ENCODE measurements at regions not wholly inside any gene's neighbourhood (a gene's known extent, or its start where the extent isn't known, plus 50 kb on each side); places are given as distances from the start of the nearest gene placed in this dataset.

DNA sequence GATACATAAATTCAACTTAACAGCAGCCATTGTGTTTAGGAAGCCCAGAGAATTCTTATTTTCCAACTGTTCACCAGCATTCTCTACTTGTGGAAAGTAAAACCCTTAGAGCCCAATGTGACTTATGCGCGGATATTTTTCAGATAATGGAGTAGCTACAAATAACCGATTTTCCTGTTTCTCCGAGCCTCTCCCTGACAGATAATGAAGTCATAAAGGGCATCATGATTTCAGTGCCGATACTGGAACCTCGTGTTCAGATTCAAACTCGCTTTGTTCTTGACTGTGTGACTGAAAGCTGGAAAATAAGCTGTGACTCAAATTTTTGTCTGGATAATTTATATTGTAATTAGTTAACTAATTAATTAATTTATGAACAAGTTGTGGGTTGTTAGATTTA lies 228.2 kb downstream of the VAPA start:
- TF ChIP-seq POLR2AphosphoS5 (IDR thresholded peaks at IDR 0.05), result no peak
- no peak for TF ChIP-seq EZH2 (IDR thresholded peaks at IDR 0.05; ENCODE audit: borderline replicate concordance, insufficient read depth, low read length, poor library complexity, severe bottlenecking)
- TF ChIP-seq, protein P1, sequence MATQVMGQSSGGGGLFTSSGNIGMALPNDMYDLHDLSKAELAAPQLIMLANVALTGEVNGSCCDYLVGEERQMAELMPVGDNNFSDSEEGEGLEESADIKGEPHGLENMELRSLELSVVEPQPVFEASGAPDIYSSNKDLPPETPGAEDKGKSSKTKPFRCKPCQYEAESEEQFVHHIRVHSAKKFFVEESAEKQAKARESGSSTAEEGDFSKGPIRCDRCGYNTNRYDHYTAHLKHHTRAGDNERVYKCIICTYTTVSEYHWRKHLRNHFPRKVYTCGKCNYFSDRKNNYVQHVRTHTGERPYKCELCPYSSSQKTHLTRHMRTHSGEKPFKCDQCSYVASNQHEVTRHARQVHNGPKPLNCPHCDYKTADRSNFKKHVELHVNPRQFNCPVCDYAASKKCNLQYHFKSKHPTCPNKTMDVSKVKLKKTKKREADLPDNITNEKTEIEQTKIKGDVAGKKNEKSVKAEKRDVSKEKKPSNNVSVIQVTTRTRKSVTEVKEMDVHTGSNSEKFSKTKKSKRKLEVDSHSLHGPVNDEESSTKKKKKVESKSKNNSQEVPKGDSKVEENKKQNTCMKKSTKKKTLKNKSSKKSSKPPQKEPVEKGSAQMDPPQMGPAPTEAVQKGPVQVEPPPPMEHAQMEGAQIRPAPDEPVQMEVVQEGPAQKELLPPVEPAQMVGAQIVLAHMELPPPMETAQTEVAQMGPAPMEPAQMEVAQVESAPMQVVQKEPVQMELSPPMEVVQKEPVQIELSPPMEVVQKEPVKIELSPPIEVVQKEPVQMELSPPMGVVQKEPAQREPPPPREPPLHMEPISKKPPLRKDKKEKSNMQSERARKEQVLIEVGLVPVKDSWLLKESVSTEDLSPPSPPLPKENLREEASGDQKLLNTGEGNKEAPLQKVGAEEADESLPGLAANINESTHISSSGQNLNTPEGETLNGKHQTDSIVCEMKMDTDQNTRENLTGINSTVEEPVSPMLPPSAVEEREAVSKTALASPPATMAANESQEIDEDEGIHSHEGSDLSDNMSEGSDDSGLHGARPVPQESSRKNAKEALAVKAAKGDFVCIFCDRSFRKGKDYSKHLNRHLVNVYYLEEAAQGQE (IDR thresholded peaks at IDR 0.05; ENCODE audit: borderline replicate concordance), result no peak
- no peak for TF ChIP-seq MXI1 (conservative IDR thresholded peaks at IDR 0.05; ENCODE audit: poor library complexity, severe bottlenecking)
- no peak for TF ChIP-seq TAF1 (IDR thresholded peaks at IDR 0.05; ENCODE audit: low read depth)
- TF ChIP-seq EP300 (conservative IDR thresholded peaks at IDR 0.05; ENCODE audit: poor library complexity, severe bottlenecking), result no peak
- TF ChIP-seq SMC3 (conservative IDR thresholded peaks at IDR 0.05; ENCODE audit: poor library complexity), result no peak
- TF ChIP-seq, protein P2, sequence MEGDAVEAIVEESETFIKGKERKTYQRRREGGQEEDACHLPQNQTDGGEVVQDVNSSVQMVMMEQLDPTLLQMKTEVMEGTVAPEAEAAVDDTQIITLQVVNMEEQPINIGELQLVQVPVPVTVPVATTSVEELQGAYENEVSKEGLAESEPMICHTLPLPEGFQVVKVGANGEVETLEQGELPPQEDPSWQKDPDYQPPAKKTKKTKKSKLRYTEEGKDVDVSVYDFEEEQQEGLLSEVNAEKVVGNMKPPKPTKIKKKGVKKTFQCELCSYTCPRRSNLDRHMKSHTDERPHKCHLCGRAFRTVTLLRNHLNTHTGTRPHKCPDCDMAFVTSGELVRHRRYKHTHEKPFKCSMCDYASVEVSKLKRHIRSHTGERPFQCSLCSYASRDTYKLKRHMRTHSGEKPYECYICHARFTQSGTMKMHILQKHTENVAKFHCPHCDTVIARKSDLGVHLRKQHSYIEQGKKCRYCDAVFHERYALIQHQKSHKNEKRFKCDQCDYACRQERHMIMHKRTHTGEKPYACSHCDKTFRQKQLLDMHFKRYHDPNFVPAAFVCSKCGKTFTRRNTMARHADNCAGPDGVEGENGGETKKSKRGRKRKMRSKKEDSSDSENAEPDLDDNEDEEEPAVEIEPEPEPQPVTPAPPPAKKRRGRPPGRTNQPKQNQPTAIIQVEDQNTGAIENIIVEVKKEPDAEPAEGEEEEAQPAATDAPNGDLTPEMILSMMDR (IDR thresholded peaks at IDR 0.05; ENCODE audit: poor library complexity, severe bottlenecking), result no peak
- no peak for TF ChIP-seq RAD21 (conservative IDR thresholded peaks at IDR 0.05)
- Histone ChIP-seq H3K79me2 (replicated peaks; ENCODE audit: insufficient read depth, low read length) (no peaks in the 10 kb centered on the region), H3K27me3 (ENCODE audit: insufficient read depth, low read depth, low read length) (no peaks in the 10 kb centered on the region), H3K9me3 (ENCODE audit: low read length) (no peaks in the 10 kb centered on the region), H2AFZ (ENCODE audit: low read depth, low read length) (no peak overlapping the region), H3F3A (ENCODE audit: insufficient read depth, low read length, poor library complexity, severe bottlenecking) (no peaks in the 10 kb centered on the region), H3K9ac (ENCODE audit: low read length) (no peak overlapping the region), H3K36me3 (ENCODE audit: insufficient read depth, low read length) (no peaks in the 10 kb centered on the region), H3K9me2 (ENCODE audit: insufficient read depth, low read length) (no peaks in the 10 kb centered on the region), H3K4me2 (ENCODE audit: low read length) (no peak overlapping the region), H4K20me1 (ENCODE audit: insufficient read depth) (no peaks in the 10 kb centered on the region), H3K4me3 (ENCODE audit: low read length) (no peak overlapping the region), H3K27ac (ENCODE audit: low read length) (no peak overlapping the region)

DNA sequence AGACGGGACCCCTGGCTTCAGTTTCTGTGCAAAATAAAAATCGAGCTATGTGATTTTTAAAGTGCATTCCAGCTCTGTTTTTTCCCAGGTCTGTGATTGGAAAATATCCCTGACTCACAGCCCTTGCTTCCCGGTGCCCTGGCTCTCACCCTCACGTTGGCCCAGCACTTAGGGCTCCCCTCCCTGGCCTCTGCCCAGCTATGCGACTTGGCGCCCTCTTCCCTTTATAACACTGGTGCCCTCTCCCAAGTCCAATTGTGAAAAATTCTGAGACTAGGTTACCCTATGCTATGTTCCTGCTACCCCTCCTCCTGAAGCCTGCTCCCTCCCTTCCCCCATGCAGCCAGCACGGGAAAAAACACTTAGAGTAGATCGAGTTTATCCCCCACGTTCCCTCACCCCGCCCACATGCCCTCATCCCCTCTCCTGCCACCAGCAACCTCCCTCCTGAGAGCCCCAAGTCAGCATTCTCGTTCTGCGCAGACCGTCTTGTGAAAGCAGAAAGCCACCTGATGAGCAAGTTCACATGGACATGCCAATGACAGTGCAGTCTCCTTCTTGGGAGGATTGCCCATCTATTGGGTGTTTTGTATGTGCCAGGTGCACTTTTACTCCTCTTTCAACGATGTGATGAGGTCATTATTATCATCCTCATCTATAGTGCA lies 228.8 kb downstream of the VAPA start:
- H3K9ac ChIP-seq (ENCODE audit: low read length), result no peak overlapping the region
- no peaks in the 10 kb centered on the region for H3K36me3 ChIP-seq (ENCODE audit: insufficient read depth, low read length)
- no peaks in the 10 kb centered on the region for H3K9me2 ChIP-seq (ENCODE audit: insufficient read depth, low read length)
- H2AFZ ChIP-seq (ENCODE audit: low read depth, low read length), result no peak overlapping the region
- TF ChIP-seq, protein P2 (IDR thresholded peaks at IDR 0.05; ENCODE audit: poor library complexity, severe bottlenecking), result no peak
- TF ChIP-seq, protein P1 (IDR thresholded peaks at IDR 0.05; ENCODE audit: borderline replicate concordance), result no peak
- no peak for TF ChIP-seq SMC3 (conservative IDR thresholded peaks at IDR 0.05; ENCODE audit: poor library complexity)
- no peak for TF ChIP-seq EZH2 (IDR thresholded peaks at IDR 0.05; ENCODE audit: borderline replicate concordance, insufficient read depth, low read length, poor library complexity, severe bottlenecking)
- TF ChIP-seq MXI1 (conservative IDR thresholded peaks at IDR 0.05; ENCODE audit: poor library complexity, severe bottlenecking), result no peak
- TF ChIP-seq RAD21 (conservative IDR thresholded peaks at IDR 0.05), result no peak
- TF ChIP-seq TAF1 (IDR thresholded peaks at IDR 0.05; ENCODE audit: low read depth), result no peak
- no peak for TF ChIP-seq POLR2AphosphoS5 (IDR thresholded peaks at IDR 0.05)
- TF ChIP-seq EP300 (conservative IDR thresholded peaks at IDR 0.05; ENCODE audit: poor library complexity, severe bottlenecking), result no peak
- H4K20me1 ChIP-seq (ENCODE audit: insufficient read depth), result no peaks in the 10 kb centered on the region
- no peak overlapping the region for H3K4me2 ChIP-seq (ENCODE audit: low read length)
- H3F3A ChIP-seq (ENCODE audit: insufficient read depth, low read length, poor library complexity, severe bottlenecking), result no peaks in the 10 kb centered on the region
- no peaks in the 10 kb centered on the region for H3K79me2 ChIP-seq (replicated peaks; ENCODE audit: insufficient read depth, low read length)
- no peak overlapping the region for H3K27ac ChIP-seq (ENCODE audit: low read length)
- no peaks in the 10 kb centered on the region for H3K27me3 ChIP-seq (ENCODE audit: insufficient read depth, low read depth, low read length)
- H3K4me3 ChIP-seq (ENCODE audit: low read length), result no peak overlapping the region
- no peaks in the 10 kb centered on the region for H3K9me3 ChIP-seq (ENCODE audit: low read length)
